ENCODE measurements at regions not wholly inside any gene's neighbourhood (a gene's known extent, or its start where the extent isn't known, plus 50 kb on each side); places are given as distances from the start of the nearest gene placed in this dataset.
"Not testable (repeated sequence)": the region's sequence is repeated elsewhere in the genome, so short reads cannot be mapped to it uniquely, and the experiment has no call there.

DNA sequence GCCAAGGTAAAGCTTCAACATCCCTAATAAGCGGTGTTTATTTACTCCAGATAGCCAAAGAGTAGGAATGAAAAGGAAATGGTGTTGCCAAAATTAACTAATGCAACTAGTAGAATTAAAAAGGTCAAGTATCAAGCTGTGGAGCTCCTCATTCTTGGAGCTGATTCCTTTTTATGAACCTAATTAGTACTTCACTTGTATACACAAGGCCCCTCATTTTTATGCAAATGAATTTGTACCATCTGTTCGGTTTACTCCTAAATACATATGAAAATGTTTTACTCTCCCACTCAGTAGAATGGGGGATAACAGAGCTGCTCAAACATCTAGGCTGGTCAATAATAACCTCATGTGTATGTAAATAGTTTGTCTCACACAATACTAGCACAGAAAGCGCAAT is 426.4 kb upstream of the LUZP2 start:
- no peak for DNase-seq

DNA sequence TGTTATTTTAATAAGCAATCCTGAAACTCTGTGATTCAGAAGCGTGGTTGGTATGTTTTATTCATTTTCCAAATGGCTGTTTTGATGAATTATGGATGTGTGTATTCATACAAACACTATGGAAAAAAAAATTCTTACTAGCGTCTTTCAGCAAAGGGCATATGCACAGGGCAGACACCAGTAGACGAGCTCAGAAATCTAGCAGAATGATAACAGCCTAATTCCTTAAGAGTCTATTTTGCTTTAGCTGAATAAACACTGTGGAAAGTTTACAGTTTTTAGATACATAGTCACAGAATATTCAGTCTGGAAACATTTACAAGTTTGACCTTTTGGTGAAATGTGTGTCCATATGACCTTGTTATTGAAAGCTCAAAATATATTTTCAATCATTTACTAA is 418.8 kb upstream of the LUZP2 start:
- no peak for DNase-seq

DNA sequence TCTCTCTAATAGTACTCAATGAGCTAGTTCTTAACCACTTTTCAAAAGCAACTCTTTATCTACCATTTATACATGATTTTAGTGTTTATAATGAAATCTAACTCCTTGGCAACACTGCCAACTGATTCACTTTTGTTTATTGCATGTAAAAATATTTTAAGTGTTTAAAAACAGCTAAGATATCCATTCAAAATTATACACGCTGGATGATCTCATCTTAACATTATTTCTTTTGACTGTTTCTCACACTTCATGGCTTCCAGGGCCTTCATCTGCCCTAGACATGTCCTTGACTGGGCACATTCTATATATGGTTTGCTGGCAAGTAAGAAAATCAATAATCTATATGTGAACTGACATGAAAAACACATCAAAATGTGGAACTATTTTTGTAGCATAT is 414.6 kb upstream of the LUZP2 start:
- DNase-seq: no peak

DNA sequence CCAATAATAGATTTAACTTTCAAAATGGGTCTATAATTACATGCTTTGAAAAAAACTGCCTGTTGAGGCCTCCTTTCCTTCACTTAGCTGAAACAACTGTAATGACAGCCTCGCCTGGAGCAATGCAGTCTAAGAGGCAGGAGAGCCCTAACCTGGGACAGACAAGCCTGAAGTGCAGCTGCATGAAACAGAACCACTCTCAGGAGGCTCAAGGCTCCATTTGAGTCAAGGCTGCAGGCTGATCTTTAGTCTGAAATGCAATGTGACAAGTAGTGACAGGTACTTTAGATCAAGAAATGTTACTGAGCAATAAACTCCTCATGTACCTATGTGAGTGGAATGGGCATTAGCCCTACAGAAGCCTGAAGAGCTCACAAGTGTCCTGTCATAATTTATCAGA is 414.0 kb upstream of the LUZP2 start:
- no peak for DNase-seq

DNA sequence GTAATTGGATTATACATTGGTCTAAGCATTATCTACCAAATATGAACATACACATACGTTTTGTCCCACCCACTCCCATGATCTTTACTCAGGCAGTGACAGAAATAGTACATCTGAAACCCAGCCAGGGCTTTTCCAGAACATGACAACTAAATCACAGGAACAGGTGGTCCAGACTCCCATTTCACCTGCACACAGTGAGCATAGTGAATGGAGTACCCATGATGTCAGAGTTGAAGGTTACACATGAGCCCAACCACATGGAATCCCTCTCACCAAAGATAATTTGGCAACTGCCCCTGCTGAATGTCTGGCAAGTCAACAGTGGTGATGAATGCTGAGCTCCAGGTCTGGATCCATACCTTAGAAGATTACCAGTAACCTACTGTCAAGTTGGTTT is 411.9 kb upstream of the LUZP2 start:
- DNase-seq: no peak

DNA sequence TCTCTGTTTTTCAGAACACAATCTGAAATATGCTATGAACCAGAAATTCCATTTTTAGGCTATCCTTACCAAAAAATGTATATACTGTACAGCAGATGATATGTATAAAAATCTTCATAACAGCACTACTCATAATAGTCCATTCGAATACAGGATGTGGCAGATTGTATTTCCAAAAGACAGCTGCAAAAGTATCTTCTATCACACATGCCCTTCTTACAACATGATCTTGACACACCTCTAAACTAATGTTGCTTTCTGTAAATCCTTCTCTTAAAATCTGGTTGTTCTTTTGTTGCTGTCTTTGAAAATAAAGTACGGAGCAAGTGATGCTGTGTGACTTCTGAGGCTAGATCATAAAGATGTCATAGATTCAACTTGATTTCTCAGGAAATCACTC is 409.9 kb upstream of the LUZP2 start:
- peak; percentile 6 for DNase-seq

DNA sequence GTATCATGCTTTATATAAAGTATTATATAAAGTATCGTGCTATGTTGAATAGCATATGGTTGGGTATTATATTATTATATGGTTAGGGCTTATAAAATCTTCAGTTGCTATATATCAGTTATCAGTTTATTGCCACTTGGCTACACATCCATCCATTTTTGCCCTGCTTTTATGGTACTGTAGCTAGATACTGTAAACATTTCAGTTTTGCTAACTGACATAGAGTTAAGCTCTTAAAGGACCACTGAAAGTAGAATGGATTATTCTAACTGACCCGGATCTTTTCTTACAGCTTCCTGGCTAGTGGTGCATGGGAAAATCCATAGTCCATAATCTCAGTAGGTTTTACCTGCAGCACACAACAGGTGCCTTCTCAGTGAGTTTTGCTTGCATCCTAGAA is 405.3 kb upstream of the LUZP2 start:
- DNase-seq: no peak

DNA sequence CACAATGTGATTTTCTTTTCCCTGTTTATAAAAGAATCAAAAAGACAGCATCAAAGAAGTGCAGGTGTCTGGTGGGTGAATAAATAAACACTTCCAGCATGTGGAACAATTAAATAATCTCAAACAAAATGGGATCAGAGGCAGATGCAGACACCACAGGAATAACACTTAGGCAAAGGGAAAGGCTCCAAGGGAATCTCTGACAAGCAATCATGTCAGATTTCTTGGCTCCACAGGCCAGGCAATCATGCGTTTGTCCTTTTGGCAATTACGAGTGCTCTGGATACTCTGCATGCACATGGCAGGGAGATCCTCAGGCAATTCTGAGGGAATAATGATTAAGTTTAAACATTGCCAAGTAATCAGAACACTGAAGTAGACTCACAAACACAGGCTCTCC is 403.5 kb upstream of the LUZP2 start:
- peak; percentile 3 for DNase-seq

DNA sequence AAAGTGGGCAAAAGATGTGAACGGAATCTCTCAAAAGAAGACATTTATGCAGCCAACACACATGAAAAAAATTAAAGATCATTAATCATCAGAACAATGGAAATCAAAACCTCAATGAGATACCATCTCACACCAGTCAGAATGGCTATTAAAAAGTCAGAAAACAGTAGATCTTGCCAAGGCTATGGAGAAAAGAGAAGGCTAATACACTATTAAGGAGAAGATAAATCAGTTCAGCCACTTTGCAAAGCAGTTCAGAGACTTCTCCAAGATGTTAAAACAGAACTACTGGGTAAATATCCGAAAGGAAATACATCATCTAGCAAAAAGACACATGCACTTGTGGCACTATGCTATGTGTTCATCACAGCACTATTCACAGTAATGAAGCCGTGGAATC is 388.2 kb upstream of the LUZP2 start:
- DNase-seq: no peak

DNA sequence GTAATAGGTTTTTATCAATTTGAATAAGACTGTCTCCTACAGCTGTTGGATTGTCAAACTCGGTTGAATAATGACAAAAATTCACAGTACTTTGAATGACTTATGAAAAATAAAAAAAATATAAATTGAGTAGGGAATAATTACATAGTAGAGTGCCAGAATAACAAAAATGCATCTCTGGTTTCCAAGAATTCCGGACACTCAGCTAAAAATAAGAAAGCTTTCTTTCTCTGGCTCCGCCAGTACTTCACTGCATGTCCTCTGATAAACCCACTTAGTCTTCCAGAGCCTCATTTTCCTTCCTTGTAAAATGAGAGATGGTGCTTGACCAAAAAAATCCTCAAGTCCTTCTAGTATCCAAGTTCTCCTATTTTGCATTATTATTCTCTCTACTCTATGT is 374.6 kb upstream of the LUZP2 start:
- no peak for DNase-seq

DNA sequence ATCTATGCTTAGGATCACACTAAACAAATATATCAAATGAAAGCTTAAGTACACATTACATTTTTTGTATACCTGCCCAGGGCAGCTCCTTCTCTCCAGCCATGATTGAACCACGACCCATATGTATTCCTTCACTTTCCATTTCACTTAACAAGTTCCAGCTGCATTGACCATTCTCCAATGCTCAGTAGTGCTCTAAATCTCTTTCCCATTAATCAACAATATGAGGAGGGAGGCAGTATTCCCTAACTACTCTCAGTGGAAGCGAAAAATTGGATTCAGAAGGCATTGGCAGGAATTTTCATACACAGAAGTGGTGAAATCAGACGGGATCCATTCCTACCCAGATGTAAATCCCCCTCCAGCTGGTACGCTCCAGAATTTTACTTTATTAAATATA is 372.0 kb upstream of the LUZP2 start:
- DNase-seq: no peak

DNA sequence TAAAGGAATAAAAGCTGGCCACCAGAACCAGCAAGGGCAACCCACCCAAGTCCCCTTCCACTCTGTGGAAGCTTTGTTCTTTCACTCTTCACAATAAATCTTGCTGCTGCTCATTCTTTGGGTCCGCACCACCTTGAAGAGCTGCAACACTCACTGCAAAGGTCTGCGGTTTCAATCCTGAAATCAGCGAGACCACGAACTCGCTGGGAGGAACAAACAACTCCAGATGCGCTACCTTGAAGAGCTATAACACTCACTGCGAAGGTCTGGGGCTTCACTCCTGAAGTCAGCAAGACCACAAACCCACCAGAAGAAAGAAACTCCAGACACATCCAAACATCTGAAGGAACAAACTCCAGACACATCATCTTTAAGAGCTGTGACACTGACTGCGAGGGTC is 365.2 kb upstream of the LUZP2 start:
- no peak for DNase-seq

DNA sequence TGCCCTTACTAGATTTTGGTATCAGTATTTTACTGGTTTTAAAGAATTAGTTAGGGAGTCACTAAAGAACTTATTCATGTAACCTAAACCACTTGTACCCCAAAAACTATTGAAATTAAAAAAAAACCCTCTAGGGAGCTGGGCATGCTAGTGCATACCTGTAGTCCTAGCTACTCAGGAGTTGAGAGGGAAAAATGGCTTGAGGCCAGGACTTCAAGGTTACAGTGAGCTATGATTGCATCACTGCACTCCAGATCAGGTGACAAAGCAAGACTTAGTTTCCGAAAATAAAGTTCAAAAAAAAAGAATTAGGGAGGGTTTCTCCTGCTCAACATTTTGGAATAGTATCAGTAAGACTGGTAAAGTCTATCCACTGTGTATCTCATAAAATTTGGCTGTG is 364.4 kb upstream of the LUZP2 start:
- DNase-seq: no peak

DNA sequence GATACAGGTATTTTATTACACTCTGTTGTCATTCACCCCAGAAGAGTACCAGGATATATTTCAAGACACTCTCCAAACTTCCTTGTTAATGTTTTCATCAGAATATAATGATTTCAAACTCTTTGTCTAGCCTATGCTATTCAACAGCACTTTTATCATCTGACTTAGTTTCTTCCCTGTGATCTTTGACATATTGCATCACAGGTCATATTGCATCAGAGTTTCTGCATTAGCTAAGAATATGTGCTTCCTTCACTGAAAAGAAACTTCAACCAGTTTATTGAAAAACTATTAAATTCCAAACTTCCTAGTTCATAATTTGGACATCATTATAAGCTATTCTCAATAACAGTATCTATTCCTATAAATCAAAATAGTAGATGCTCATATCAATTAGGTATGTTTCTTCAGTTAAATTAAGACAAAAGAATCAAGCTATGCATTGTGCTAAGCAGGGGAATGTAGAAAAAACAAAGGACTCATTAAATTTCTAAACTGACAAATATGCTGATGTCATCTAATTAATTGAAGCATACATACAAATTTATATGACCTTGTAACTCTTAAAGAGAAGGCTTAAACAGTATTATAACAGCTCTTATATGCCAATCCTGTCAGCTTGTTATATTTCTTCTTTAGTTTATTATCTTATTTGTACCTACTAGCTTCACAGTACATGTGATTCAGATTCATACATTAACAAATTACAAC is 361.8 kb upstream of the LUZP2 start:
- no peak for DNase-seq

DNA sequence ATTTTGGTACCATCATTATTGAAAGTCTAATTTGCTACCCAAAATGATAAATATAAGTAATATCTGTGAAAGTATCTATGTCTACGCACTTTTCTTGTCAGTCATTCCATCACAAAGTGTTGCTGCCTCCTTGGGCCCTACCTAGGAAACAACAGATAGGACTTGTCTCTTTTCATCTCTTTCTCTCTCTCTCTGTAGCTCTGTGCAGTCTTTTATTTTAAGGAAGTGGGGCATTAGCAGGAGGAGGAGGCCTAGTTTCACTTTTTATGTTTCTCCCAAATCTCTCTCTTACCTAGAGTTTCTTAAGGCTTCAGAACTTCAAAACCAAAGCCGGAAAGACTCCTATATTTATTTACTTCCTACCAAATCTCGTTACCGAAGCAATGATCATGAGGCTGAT is 354.8 kb upstream of the LUZP2 start:
- no peak for DNase-seq

DNA sequence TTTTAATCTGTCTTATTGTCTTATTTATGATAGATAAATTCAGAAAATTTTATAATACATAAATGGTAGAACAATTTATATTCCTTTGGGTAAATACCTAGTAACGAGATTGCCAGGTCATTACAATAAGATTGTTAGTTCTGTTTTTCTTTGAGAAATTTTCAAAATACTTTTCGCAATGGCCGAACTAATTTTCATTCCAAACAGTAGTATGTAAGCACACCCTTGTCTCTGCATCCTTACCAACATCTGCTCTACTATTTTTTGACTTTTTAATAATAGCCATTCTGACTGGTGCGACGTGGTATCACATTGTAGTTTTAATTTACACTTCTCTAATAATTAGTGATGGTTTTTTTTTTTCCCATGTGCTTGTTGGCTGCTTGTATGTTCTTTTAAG is 351.4 kb upstream of the LUZP2 start:
- no peak for DNase-seq

DNA sequence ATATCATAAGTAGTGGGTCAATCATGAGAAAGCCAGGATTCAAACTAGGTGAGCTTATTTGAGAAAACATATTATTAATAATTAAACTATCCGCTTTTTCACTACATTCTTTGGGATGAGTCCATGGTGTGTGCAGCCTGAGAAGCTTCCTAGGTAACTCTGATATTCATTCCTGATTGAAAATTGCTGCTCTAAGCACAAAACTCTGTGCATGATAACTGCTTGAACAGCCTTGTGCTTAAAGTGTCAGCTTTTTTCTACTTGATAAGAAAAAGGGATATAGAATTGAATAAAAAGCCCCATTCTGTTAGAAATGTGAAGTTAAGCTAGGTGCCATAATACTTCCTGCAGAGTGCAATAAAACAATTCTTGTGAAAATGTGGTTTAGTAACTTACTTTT is 343.5 kb upstream of the LUZP2 start:
- no peak for DNase-seq

DNA sequence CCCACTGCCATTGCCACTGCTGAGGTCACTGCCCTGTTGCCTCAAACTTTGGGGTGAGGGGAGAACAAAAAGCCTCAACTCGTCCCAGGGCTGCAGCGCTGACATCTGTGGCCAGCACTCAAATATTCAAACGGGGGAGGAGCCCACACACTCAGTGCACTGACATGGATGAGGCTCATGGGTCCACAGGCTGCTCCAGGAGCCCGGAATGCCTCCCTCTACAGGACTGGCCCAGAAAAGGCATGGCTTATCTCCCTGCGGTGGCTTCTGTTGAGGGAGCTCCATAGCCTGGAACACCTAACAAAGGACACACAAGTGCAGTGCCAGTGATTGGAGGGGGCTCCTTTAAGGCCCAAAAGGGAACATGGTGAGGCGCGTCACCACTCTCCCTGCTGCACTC is 341.1 kb upstream of the LUZP2 start:
- no peak for DNase-seq

DNA sequence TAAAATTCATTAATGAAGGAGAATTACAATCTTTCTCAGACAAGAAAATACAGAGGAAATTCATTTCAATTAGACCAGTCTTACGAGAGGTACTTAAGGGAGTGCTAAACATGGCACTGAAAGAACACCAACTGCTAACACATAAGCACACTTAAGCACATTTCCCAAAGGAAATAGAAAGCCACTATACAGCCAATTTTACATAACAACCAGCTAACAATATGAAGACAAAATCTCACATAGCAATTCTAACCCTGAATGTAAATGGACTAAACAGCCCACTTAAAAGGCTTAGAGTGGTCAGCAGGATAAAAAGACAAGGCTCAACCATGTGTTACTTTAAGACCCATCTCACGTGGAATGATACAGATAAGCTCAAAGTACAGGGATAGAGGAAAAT is 339.5 kb upstream of the LUZP2 start:
- DNase-seq: no peak

DNA sequence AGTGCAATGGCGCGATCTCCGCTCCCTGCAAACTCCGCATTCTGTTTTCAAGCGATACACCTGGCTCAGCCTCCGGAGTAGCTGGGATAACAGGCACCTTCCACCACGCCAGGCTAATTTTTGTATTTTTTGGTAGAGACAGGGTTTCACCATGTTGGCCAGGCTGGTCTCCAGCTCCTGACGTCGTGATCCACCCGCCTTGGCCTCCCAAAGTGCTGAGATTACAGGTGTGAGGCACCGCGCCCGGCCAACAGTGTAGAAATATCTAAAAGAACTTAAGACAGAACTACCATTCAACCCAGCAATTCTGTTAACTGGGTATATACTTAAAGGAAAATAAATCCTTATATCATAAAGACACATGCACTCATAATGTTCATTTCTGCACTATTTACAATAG is 335.3 kb upstream of the LUZP2 start:
- DNase-seq: no peak

DNA sequence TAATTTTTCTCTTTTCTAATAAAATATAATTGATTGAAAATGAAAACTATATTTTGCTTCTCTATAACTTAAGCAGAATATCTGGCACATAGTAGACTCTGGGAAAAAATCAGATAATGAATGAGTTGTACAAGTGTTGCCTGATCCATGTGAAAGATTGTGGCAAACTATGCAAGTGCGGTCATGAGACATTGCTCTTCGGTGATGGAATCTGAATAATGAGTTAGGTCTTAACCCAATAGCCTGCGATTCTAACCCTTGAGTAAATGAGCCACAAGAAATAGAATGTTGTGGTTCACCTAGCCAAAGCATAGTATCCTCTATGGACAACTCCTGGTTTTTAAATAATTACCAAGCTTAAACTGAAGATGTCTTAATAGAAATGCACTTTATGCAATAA is 333.7 kb upstream of the LUZP2 start:
- DNase-seq: no peak

DNA sequence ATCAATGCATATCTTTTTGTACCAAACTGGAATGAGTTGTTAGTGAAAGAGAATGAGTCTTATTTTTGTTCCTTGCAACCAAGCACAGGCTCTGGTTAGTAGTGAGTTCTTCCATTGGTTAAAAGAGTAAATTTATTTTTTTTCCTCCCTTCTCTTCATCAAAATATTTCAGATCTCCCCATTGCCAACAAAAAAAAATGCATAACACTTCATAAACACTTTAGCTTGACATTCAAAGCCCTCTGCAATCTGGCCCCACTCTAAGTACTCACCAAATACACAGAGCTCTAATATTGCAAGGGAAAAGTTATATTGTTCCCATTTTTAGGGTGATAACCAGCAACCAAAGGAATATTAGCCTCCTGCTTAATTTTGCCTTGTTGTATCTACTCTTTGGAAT is 333.0 kb upstream of the LUZP2 start:
- no peak for DNase-seq

DNA sequence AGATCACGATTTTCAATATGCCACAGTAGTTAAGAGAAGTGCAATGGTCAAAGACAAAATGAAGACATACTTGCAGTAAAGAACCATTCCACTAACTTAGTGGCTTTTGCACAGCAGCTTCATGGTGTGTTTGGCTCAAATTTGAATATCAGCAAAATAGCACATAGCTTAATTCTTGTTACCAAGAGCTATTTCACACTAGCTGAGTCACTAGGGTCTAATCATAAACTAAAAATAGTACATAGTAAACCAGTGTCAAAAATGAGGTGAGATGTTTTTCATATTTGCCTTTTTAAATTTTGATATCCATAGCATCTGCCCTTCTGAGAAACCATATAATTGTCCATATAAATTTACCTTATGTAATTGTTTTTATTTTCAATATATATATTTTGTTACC is 325.0 kb upstream of the LUZP2 start:
- no peak for DNase-seq

DNA sequence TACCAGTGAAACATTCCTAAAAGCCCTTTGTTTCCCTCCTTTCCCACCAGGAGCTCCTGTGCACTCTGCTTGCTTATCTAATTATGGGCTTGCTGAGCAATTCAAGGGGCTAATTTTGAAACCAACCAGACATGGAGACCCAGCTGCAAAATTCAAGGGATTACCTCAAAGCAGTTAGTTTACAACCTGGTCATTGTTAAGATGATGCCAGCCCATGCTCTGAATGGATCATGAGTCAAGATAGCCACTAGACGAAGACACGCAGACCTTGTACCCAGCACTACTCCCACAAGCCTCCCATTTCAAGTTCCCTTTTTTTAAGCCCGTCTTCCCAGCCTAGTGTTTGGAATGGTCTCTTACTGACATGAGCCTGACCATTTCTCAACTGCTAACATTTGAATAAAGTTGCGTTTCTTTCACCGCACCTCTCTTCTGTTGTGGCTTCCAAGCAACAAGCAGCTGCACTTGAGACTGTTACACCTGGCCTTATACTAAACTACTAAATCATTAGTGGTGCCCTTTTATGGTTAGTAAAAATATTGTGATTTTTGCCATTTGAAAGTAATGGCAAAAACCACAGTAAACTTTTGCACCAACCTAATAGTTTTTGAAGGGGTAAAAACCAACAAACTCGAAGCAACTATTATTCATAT is 315.3 kb upstream of the LUZP2 start:
- DNase-seq: no peak

DNA sequence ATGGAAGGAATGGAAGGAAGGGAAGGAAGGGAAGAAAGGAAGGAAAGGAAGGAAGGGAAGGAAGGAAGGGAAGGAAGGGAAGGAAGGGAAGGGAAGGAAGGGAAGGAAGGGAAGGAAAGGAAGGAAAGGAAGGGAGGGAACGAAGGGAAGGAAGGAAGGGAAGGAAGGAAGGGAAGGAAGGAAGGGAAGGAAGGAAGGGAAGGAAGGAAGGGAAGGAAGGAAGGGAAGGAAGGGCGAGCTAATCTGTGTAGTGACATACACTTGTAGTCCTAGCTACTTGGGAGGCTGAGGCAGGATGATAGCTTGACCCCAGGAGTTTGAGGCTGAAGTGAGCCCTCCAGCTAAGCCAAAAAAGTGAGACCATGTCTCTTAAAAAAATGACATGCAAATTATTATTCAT is 311.3 kb upstream of the LUZP2 start:
- not testable (repeated sequence) for DNase-seq

Data from left kidney (tissue), 1 donor.